Astrocyte of the cerebellum (primary cell): ENCODE measurements at regions not wholly inside any gene's neighbourhood (a gene's known extent, or its start where the extent isn't known, plus 50 kb on each side); places are given as distances from the start of the nearest gene placed in this dataset.
A peak's percentile ranks its signal among the peaks of the same experiment; 100 is the strongest.

ENCODE experiments used
- DNase-seq: peaks from one replicate; pipeline ENCODE4 v3.0.0-alpha.2; 2011; ENCODE audit warnings: low read depth
- H3K4me3 ChIP-seq: 2 replicates; pipeline ENCODE4 v1.5.1; 2011; ENCODE audit warnings: mild to moderate bottlenecking, low read depth, low read length, moderate library complexity
- CTCF ChIP-seq: IDR thresholded peaks from 2 replicates; pipeline ENCODE4 v1.5.1; 2012; ENCODE audit warnings: low read length, low read depth, moderate library complexity, mild to moderate bottlenecking; ENCODE audit errors: missing control alignments
- in situ Hi-C: cut with HindIII; loops from 2 replicates; pipeline ENCODE4 v1.10.0; 2017; ENCODE audit warnings: low sequenced_read_pairs

GRCh38 chr6:121612927-121613326, 177.5 kb downstream of the GJA1 start:
- DNase-seq: no peak
- TF ChIP-seq CTCF: no peak
- in situ Hi-C loops: no loop called here
- no peak overlapping the region for H3K4me3 ChIP-seq

GRCh38 chr6:121614115-121614514, 178.7 kb downstream of the GJA1 start:
- H3K4me3 ChIP-seq: no peak overlapping the region
- no peak for DNase-seq
- TF ChIP-seq CTCF: no peak
- in situ Hi-C loops: no loop called here

- no peak overlapping the region for H3K4me3 ChIP-seq
- peak; percentile 43 for TF ChIP-seq CTCF
- DNase-seq: no peak
- in situ Hi-C loops: no loop called here
These were observed 180.0 kb downstream of the GJA1 start for GRCh38 chr6:121615493-121615892.

GRCh38 chr6:121616406-121616805, 181.0 kb downstream of the GJA1 start:
- H3K4me3 ChIP-seq: no peak overlapping the region
- DNase-seq: no peak
- TF ChIP-seq CTCF: no peak
- in situ Hi-C loops: no loop called here

GRCh38 chr6:121617388-121617787, 181.9 kb downstream of the GJA1 start:
- no peak for TF ChIP-seq CTCF
- H3K4me3 ChIP-seq: no peak overlapping the region
- in situ Hi-C loops: no loop called here
- no peak for DNase-seq

GRCh38 chr6:121619013-121619412, 183.6 kb downstream of the GJA1 start:
- no peak overlapping the region for H3K4me3 ChIP-seq
- TF ChIP-seq CTCF: no peak
- in situ Hi-C loops: no loop called here

More at GRCh38 chr6:121619013-121619412, 183.6 kb downstream of the GJA1 start:
- no peak for DNase-seq
